HEK293 (cell line): ENCODE measurements at regions not wholly inside any gene's neighbourhood (a gene's known extent, or its start where the extent isn't known, plus 50 kb on each side); places are given as distances from the start of the nearest gene placed in this dataset.
A peak's percentile ranks its signal among the peaks of the same experiment; 100 is the strongest.

Experiments used
- CTCF ChIA-PET: fragments of 350-600 bp; formaldehyde crosslinking; extraction: SDS; loops from one replicate; lab custom pipeline; 2021; ENCODE audit warnings: antibody characterized with exemption; lab: Yijun Ruan, JAX
- POLR2A ChIA-PET: fragments of 300-600 bp; formaldehyde crosslinking; extraction: SDS; loops from one replicate; lab custom pipeline; 2020; ENCODE audit warnings: antibody characterized with exemption, inconsistent platforms; lab: Yijun Ruan, JAX
- H3K27ac ChIP-seq: fragments of 200-500 bp; sonication (Bioruptor generic); 2 replicates; pipeline ENCODE4 v1.5.1; 2014; ENCODE audit warnings: low read depth, low read length, control low read depth, inconsistent platforms; ENCODE audit errors: extremely low read depth
- H3K36me3 ChIP-seq, 2 experiments: fragments of 200-500 bp in 1 of 2; sonication (Bioruptor generic) in 1 of 2; 1 replicate in 1 of 2; 2 replicates in 1 of 2; pipeline ENCODE4 v1.5.1; 2014 to 2017; ENCODE audit warnings: inconsistent platforms in 2 of 2, low read length in 2 of 2; ENCODE audit not compliant: control insufficient read depth in 2 of 2, insufficient read depth in 1 of 2
- H3K4me1 ChIP-seq: fragments of 200-500 bp; sonication (Bioruptor generic); 2 replicates; pipeline ENCODE4 v1.5.1; 2014; ENCODE audit warnings: mild to moderate bottlenecking, low read length, inconsistent platforms; ENCODE audit not compliant: control insufficient read depth, insufficient read depth
- H3K4me3 ChIP-seq: 2 replicates; pipeline ENCODE4 v1.5.1; 2011; ENCODE audit warnings: low read depth, mild to moderate bottlenecking, control low read depth, low read length, moderate library complexity
- H3K9me3 ChIP-seq: fragments of 200-500 bp; sonication (Bioruptor generic); 2 replicates; pipeline ENCODE4 v1.5.1; 2014; ENCODE audit warnings: low read depth, low read length, inconsistent platforms; ENCODE audit not compliant: control insufficient read depth, insufficient read depth
- BCL6B ChIP-seq: fragments of 450-650 bp; formaldehyde crosslinking; IDR thresholded peaks from 2 replicates; pipeline ENCODE4 v1.5.1; 2017; ENCODE audit warnings: missing biosample characterization, missing genetic modification characterization
- CTCF ChIP-seq: fragments of 450-650 bp; formaldehyde crosslinking; IDR thresholded peaks from 2 replicates; pipeline ENCODE4 v1.5.1; 2016; ENCODE audit warnings: missing biosample characterization, missing genetic modification characterization
- HOXC10 ChIP-seq: sonication (generic); formaldehyde crosslinking; IDR thresholded peaks from 2 replicates; pipeline ENCODE4 v1.8.1; 2023; ENCODE audit warnings: mild to moderate bottlenecking, missing genetic modification reagents
- KLF9 ChIP-seq: fragments of 450-650 bp; formaldehyde crosslinking; IDR thresholded peaks from 2 replicates; pipeline ENCODE4 v1.5.1; 2016; ENCODE audit warnings: missing biosample characterization, missing genetic modification characterization, low read depth
- ZBTB11 ChIP-seq: fragments of 450-650 bp; formaldehyde crosslinking; conservative IDR thresholded peaks from 2 replicates; pipeline ENCODE4 v1.5.1; 2016; ENCODE audit warnings: low read depth, missing biosample characterization, missing genetic modification characterization
- ZBTB48 ChIP-seq: fragments of 450-650 bp; formaldehyde crosslinking; IDR thresholded peaks from 2 replicates; pipeline ENCODE4 v1.5.1; 2016; ENCODE audit warnings: missing biosample characterization, missing genetic modification characterization
- ZNF23 ChIP-seq: fragments of 450-650 bp; formaldehyde crosslinking; IDR thresholded peaks from 2 replicates; pipeline ENCODE4 v1.5.1; 2016; ENCODE audit warnings: missing biosample characterization, missing genetic modification characterization, borderline replicate concordance
- ZNF280D ChIP-seq: fragments of 450-650 bp; formaldehyde crosslinking; IDR thresholded peaks from 2 replicates; pipeline ENCODE4 v1.5.1; 2016; ENCODE audit warnings: missing biosample characterization, missing genetic modification characterization
- ZNF391 ChIP-seq: fragments of 450-650 bp; formaldehyde crosslinking; IDR thresholded peaks from 2 replicates; pipeline ENCODE4 v1.5.1; 2016; ENCODE audit warnings: low read depth, missing biosample characterization, missing genetic modification characterization, borderline replicate concordance
- ZNF585B ChIP-seq: fragments of 450-650 bp; formaldehyde crosslinking; IDR thresholded peaks from 2 replicates; pipeline ENCODE4 v1.5.1; 2016; ENCODE audit warnings: missing biosample characterization, missing genetic modification characterization
- ZNF670 ChIP-seq: fragments of 450-650 bp; formaldehyde crosslinking; IDR thresholded peaks from 2 replicates; pipeline ENCODE4 v1.5.1; 2016; ENCODE audit warnings: missing biosample characterization, missing genetic modification characterization, low read depth
- ZNF777 ChIP-seq: fragments of 450-650 bp; formaldehyde crosslinking; IDR thresholded peaks from 2 replicates; pipeline ENCODE4 v1.5.1; 2017; ENCODE audit warnings: missing biosample characterization, missing genetic modification characterization, borderline replicate concordance
- ZNF792 ChIP-seq: fragments of 450-650 bp; formaldehyde crosslinking; IDR thresholded peaks from 2 replicates; pipeline ENCODE4 v1.5.1; 2016; ENCODE audit warnings: missing biosample characterization, missing genetic modification characterization
- ZSCAN5A ChIP-seq: fragments of 450-650 bp; formaldehyde crosslinking; IDR thresholded peaks from 2 replicates; pipeline ENCODE4 v1.5.1; 2016; ENCODE audit warnings: missing biosample characterization, missing genetic modification characterization

GRCh38 chr2:128736689-128737545 lies 418.2 kb upstream of the HS6ST1 start (continued):
- TF ChIP-seq ZNF280D, result no peak
- no peak for TF ChIP-seq KLF9
- no peak for TF ChIP-seq ZNF792
- TF ChIP-seq HOXC10 (CRISPR knock-in tag), result no peak
- TF ChIP-seq ZBTB11 (tag by site-specific recombination), result no peak
- no peak for TF ChIP-seq ZBTB48
- no peak for TF ChIP-seq ZNF585B (tag by site-specific recombination)
- TF ChIP-seq ZNF777 (tag by site-specific recombination), result no peak
- TF ChIP-seq BCL6B (tag by site-specific recombination), result no peak
- peak; percentile 78 for TF ChIP-seq CTCF (tag by site-specific recombination)
- TF ChIP-seq ZNF670 (tag by site-specific recombination), result no peak
- TF ChIP-seq ZSCAN5A, result no peak
- TF ChIP-seq, all 188 proteins: peak for 3

- TF ChIP-seq ZNF23 (tag by site-specific recombination), result no peak
- no peak for TF ChIP-seq BCL6B (tag by site-specific recombination)
- TF ChIP-seq ZNF391 (tag by site-specific recombination), result no peak
- H3K36me3 ChIP-seq, result no peaks in the 10 kb centered on the region
- H3K4me1 ChIP-seq, result no peaks in the 10 kb centered on the region
- H3K27ac ChIP-seq, result no peak overlapping the region
- ChIA-PET CTCF (no interaction called here), POLR2A (no interaction called here)
- H3K9me3 ChIP-seq, result no peaks in the 10 kb centered on the region
- H3K4me3 ChIP-seq, result no peak overlapping the region
These were observed 418.8 kb upstream of the HS6ST1 start for GRCh38 chr2:128737546-128737826.
